Endothelial cell of umbilical vein (primary cell): ENCODE measurements at regions not wholly inside any gene's neighbourhood (a gene's known extent, or its start where the extent isn't known, plus 50 kb on each side); places are given as distances from the start of the nearest gene placed in this dataset.

ENCODE experiments used
- BruUV-seq: library from RNA; stranded (reverse); fragments of 400-500 nt; replicated peaks from 2 replicates; lab custom pipeline; 2021; lab: Mats Ljungman, UMichigan
- CTCF ChIA-PET: fragments of 300-600, 350-600 bp; sonication (Branson Sonifier 250); formaldehyde crosslinking; loops from one replicate; lab custom pipeline; 2021; ENCODE audit warnings: antibody characterized with exemption, inconsistent platforms; lab: Charles Lee
- POLR2A ChIA-PET: fragments of 300-600, 350-600 bp; sonication (Branson Sonifier 250); formaldehyde crosslinking; loops from one replicate; lab custom pipeline; 2021; ENCODE audit warnings: antibody characterized with exemption, inconsistent platforms; lab: Charles Lee
- DNase-seq: peaks from one replicate; pipeline ENCODE4 v3.0.0-alpha.2; 2011; ENCODE audit warnings: low read depth, low spot score
- FAIRE-seq: peaks from 2 replicates; lab custom pipeline; 2011; peaks lifted over from hg19 to GRCh38; lab: Jason Lieb, UNC
- H2AFZ ChIP-seq: 2 replicates; pipeline ENCODE4 v1.6.0; 2012; ENCODE audit warnings: low read depth, low read length, control low read depth, inconsistent platforms
- H3K27ac ChIP-seq: 2 replicates; pipeline ENCODE4 v1.5.1; 2011; ENCODE audit warnings: low read depth, mild to moderate bottlenecking, control low read depth, low read length, moderate library complexity; ENCODE audit not compliant: insufficient read depth
- H3K27me3 ChIP-seq, 2 experiments: 2 replicates each; pipeline versions ENCODE4 v1.6.0 to v1.6.1; 2011; ENCODE audit warnings: low read length in 2 of 2, mixed read lengths in 1 of 2; ENCODE audit not compliant: control insufficient read depth in 2 of 2, insufficient read depth in 2 of 2
- H3K36me3 ChIP-seq, 2 experiments: 2 replicates in 1 of 2; 3 replicates in 1 of 2; pipeline ENCODE4 v1.5.1; 2011; ENCODE audit warnings: low read length in 2 of 2, mild to moderate bottlenecking in 1 of 2, moderate library complexity in 1 of 2; ENCODE audit not compliant: control insufficient read depth in 2 of 2, insufficient read depth in 2 of 2; ENCODE audit errors: extremely low read depth in 1 of 2
- H3K4me1 ChIP-seq: 3 replicates; pipeline ENCODE4 v1.5.1; 2011; ENCODE audit warnings: mild to moderate bottlenecking, low read length; ENCODE audit not compliant: control insufficient read depth, insufficient read depth; ENCODE audit errors: extremely low read depth
- H3K4me2 ChIP-seq: 2 replicates; pipeline ENCODE4 v1.6.1; 2011; ENCODE audit warnings: low read length, control low read depth, mixed read lengths; ENCODE audit not compliant: insufficient read depth
- H3K4me3 ChIP-seq, 3 experiments: fragments of 200-600 bp in 1 of 3; sonication (generic), shearing (Covaris generic) in 1 of 3; replicated peaks in 1 of 3; 2 replicates each; pipeline ENCODE4 v1.5.1; 2011 to 2016; ENCODE audit warnings: control low read depth in 3 of 3, low read length in 3 of 3, mild to moderate bottlenecking in 2 of 3, inconsistent platforms in 1 of 3, low read depth in 1 of 3, moderate library complexity in 1 of 3; ENCODE audit not compliant: insufficient read depth in 1 of 3
- H3K79me2 ChIP-seq: 2 replicates; pipeline ENCODE4 v1.6.0; 2012; ENCODE audit warnings: low read length, inconsistent platforms; ENCODE audit not compliant: control insufficient read depth, insufficient read depth
- H3K9ac ChIP-seq: replicated peaks from 2 replicates; pipeline ENCODE3; 2011; ENCODE audit warnings: low read length, control low read depth; ENCODE audit not compliant: insufficient read depth; ENCODE audit errors: extremely low read depth
- H3K9me1 ChIP-seq: replicated peaks from 3 replicates; pipeline ENCODE4 v1.6.0; 2011; ENCODE audit warnings: mild to moderate bottlenecking, low read length; ENCODE audit not compliant: control insufficient read depth, insufficient read depth; ENCODE audit errors: extremely low read depth
- H3K9me3 ChIP-seq: replicated peaks from 2 replicates; pipeline ENCODE4 v1.5.1; 2012; ENCODE audit warnings: low read length, inconsistent platforms; ENCODE audit not compliant: control insufficient read depth, insufficient read depth
- H4K20me1 ChIP-seq: replicated peaks from 2 replicates; pipeline ENCODE3; 2011; ENCODE audit warnings: mild to moderate bottlenecking, low read length; ENCODE audit not compliant: control insufficient read depth, insufficient read depth; ENCODE audit errors: extremely low read depth
- CTCF ChIP-seq, 2 donors: IDR thresholded peaks; 1 replicate in 1 of 2; 2 replicates in 1 of 2; pipeline ENCODE4 v1.5.1; 2011; ENCODE audit warnings: low read length in 2 of 2, mild to moderate bottlenecking in 2 of 2, moderate library complexity in 2 of 2, control low read depth in 1 of 2, inconsistent platforms in 1 of 2, low read depth in 1 of 2; ENCODE audit not compliant: insufficient read depth in 1 of 2; ENCODE audit errors: extremely low read depth in 1 of 2
- EZH2 ChIP-seq: IDR thresholded peaks from 2 replicates; pipeline ENCODE4 v1.6.1; 2012; ENCODE audit warnings: borderline replicate concordance, low read depth, mild to moderate bottlenecking, moderate library complexity, low read length, inconsistent platforms; ENCODE audit not compliant: severe bottlenecking
- FOS ChIP-seq: IDR thresholded peaks from 2 replicates; pipeline ENCODE4 v1.6.1; 2011; ENCODE audit warnings: mild to moderate bottlenecking, low read length, moderate library complexity, borderline replicate concordance; ENCODE audit not compliant: insufficient read depth
- GATA2 ChIP-seq: IDR thresholded peaks from 2 replicates; pipeline ENCODE4 v1.7.0; 2011; ENCODE audit warnings: low read depth, mild to moderate bottlenecking, moderate library complexity, mixed read lengths, low read length; ENCODE audit not compliant: insufficient read length, insufficient read depth
- JUN ChIP-seq: IDR thresholded peaks from 2 replicates; pipeline ENCODE4 v1.6.1; 2011; ENCODE audit warnings: borderline replicate concordance, low read depth; ENCODE audit not compliant: insufficient read length, insufficient read depth
- MAX ChIP-seq: IDR thresholded peaks from 2 replicates; pipeline ENCODE4 v1.6.1; 2011; ENCODE audit not compliant: insufficient read depth, insufficient read length
- MYC ChIP-seq: IDR thresholded peaks from one replicate; pipeline ENCODE4 v1.6.1; 2011; ENCODE audit warnings: mild to moderate bottlenecking, low read depth, low read length
- POLR2A ChIP-seq: IDR thresholded peaks from 2 replicates; pipeline ENCODE4 v1.6.1; 2012; ENCODE audit warnings: low read depth, mild to moderate bottlenecking, control low read depth, low read length
- POLR2AphosphoS5 ChIP-seq: IDR thresholded peaks from 2 replicates; pipeline ENCODE4 v1.6.1; 2012; ENCODE audit warnings: low read depth, mild to moderate bottlenecking, control low read depth, low read length, moderate library complexity; ENCODE audit not compliant: insufficient read depth
- dilution Hi-C: fragments of 300-500 bp; cut with MboI; formaldehyde crosslinking; loops from one replicate; pipeline ENCODE4 v1.15.0; 2019; ENCODE audit warnings: low sequenced_read_pairs; ENCODE audit not compliant: extremely low pct_ligation_motif_present
- intact Hi-C: fragments of 100-400 bp; cut with micrococcal nuclease; formaldehyde crosslinking; loops from one replicate; pipeline ENCODE4 v1.10.0; 2022

- BruUV-seq, result no TSS peak
- H3K4me3 ChIP-seq, result no peak overlapping the region
- intact Hi-C loops (no loop called here), dilution Hi-C loops (no loop called here)
- no peak for FAIRE-seq
- POLR2A ChIA-PET, result no interaction called here
- H3K9ac ChIP-seq, result no peak overlapping the region
- H2AFZ ChIP-seq, result no peak overlapping the region
- no peak for DNase-seq
- no peak overlapping the region for H3K27ac ChIP-seq
- no peak overlapping the region for H3K4me2 ChIP-seq
- no peaks in the 10 kb centered on the region for H3K79me2 ChIP-seq
- H3K9me1 ChIP-seq, result no peaks in the 10 kb centered on the region
- no peaks in the 10 kb centered on the region for H3K36me3 ChIP-seq
- H3K9me3 ChIP-seq, result no peaks in the 10 kb centered on the region
- H4K20me1 ChIP-seq, result no peaks in the 10 kb centered on the region
- CTCF ChIA-PET, result no interaction called here
- H3K4me1 ChIP-seq, result no peaks in the 10 kb centered on the region
- H3K27me3 ChIP-seq, result no peaks in the 10 kb centered on the region
- TF ChIP-seq GATA2 (no peak), EZH2 (no peak), CTCF (IDR thresholded peaks at IDR 0.05; ENCODE audit: extremely low read depth in 1 of 2, insufficient read depth in 1 of 2, low read depth in 1 of 2, low read length in 2 of 2) (no peak), POLR2AphosphoS5 (no peak), MAX (no peak), FOS (no peak), MYC (no peak), POLR2A (no peak), JUN (no peak)
Measured at GRCh38 chr4:26226629-26227376, 94.0 kb upstream of the RBPJ start.
